ENCODE measurements at regions not wholly inside any gene's neighbourhood (a gene's known extent, or its start where the extent isn't known, plus 50 kb on each side); places are given as distances from the start of the nearest gene placed in this dataset.
A peak's percentile ranks its signal among the peaks of the same experiment; 100 is the strongest.

- Histone ChIP-seq H2BK15ac (ENCODE audit: low read depth, low read length) (no peak overlapping the region), H3K23me2 (ENCODE audit: insufficient read length, low read depth, low read length, poor library complexity, severe bottlenecking) (no peaks in the 10 kb centered on the region)
These were observed 335.0 kb upstream of the SFRP2 start for GRCh38 chr4:154123897-154124296.

More at GRCh38 chr4:154123897-154124296, 335.0 kb upstream of the SFRP2 start:
- Histone ChIP-seq H3K9ac (ENCODE audit: extremely low read depth, insufficient read length, low read length) (no peak overlapping the region), H3K27me3 (ENCODE audit: insufficient read depth, low read length) (no peaks in the 10 kb centered on the region), H2BK120ac (ENCODE audit: low read depth, low read length, poor library complexity, severe bottlenecking) (no peak overlapping the region), H2BK5ac (ENCODE audit: insufficient read length, low read length) (no peak overlapping the region), H4K8ac (replicated peaks; ENCODE audit: insufficient read length, low read depth, low read length) (no peak overlapping the region), H4K5ac (ENCODE audit: insufficient read length, low read depth, low read length) (peak overlapping the region; percentile 60), H3K4me2 (ENCODE audit: insufficient read depth, insufficient read length, low read length) (no peak overlapping the region), H2AK5ac (ENCODE audit: insufficient read length, low read length) (no peak overlapping the region), H4K20me1 (ENCODE audit: control insufficient read depth, insufficient read depth, insufficient read length) (no peaks in the 10 kb centered on the region), H3K56ac (ENCODE audit: insufficient read length, low read depth, low read length) (no peak overlapping the region), H3T11ph (ENCODE audit: low read length) (no peak overlapping the region), H4K91ac (ENCODE audit: insufficient read length, low read depth, low read length) (no peak overlapping the region), H3K14ac (ENCODE audit: insufficient read depth, low read length) (no peak overlapping the region), H2BK12ac (ENCODE audit: insufficient read length, low read depth, low read length) (no peak overlapping the region), H2AFZ (ENCODE audit: low read length) (no peak overlapping the region), H3K23ac (ENCODE audit: insufficient read length, low read depth, low read length) (no peak overlapping the region), H3K18ac (ENCODE audit: insufficient read length, low read depth, low read length) (no peak overlapping the region), H2BK20ac (ENCODE audit: low read depth, low read length, poor library complexity, severe bottlenecking) (no peak overlapping the region), H3K4me1 (ENCODE audit: insufficient read depth, low read length) (no peaks in the 10 kb centered on the region), H3K9me3 (ENCODE audit: control insufficient read depth, low read depth, low read length) (no peaks in the 10 kb centered on the region), H3K79me1 (ENCODE audit: insufficient read depth, low read depth, low read length, poor library complexity, severe bottlenecking) (no peaks in the 10 kb centered on the region), H3K4ac (ENCODE audit: low read depth, low read length) (no peak overlapping the region), H3K79me2 (ENCODE audit: insufficient read depth, low read length) (no peaks in the 10 kb centered on the region), H3K27ac (ENCODE audit: insufficient read length, low read depth, low read length) (no peak overlapping the region)
- TF ChIP-seq, protein P1, sequence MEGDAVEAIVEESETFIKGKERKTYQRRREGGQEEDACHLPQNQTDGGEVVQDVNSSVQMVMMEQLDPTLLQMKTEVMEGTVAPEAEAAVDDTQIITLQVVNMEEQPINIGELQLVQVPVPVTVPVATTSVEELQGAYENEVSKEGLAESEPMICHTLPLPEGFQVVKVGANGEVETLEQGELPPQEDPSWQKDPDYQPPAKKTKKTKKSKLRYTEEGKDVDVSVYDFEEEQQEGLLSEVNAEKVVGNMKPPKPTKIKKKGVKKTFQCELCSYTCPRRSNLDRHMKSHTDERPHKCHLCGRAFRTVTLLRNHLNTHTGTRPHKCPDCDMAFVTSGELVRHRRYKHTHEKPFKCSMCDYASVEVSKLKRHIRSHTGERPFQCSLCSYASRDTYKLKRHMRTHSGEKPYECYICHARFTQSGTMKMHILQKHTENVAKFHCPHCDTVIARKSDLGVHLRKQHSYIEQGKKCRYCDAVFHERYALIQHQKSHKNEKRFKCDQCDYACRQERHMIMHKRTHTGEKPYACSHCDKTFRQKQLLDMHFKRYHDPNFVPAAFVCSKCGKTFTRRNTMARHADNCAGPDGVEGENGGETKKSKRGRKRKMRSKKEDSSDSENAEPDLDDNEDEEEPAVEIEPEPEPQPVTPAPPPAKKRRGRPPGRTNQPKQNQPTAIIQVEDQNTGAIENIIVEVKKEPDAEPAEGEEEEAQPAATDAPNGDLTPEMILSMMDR (conservative IDR thresholded peaks at IDR 0.05) = no peak
- Mint-ChIP-seq H3K9me3 (peaks cover 9 to 17% of the 10 kb centered on the region in 2 experiments; a peak in 4 of 5 replicates), H3K36me3 (ENCODE audit: insufficient read depth in 1 of 3, low read depth in 3 of 3) (peaks cover 2 to 16% (median 10%) of the 10 kb centered on the region in 3 experiments; a peak in 6 of 7 replicates), H3K4me1 (peaks cover 0 to 3% of the 10 kb centered on the region in 2 experiments; a peak in 1 of 4 replicates), H3K27ac (no peak overlapping the region; a peak in 1 of 7 replicates), H3K27me3 (ENCODE audit: low read depth) (peaks cover 27% of the 10 kb centered on the region), H3K4me3 (no peak overlapping the region)
- WGBS (ENCODE audit: extremely low coverage, insufficient read length, low lambda C conversion rate) = no CpG with 5 or more reads among the region's 3 CpGs
- DNase-seq = no peak

Data from H9 (cell line).